ENCODE measurements at regions not wholly inside any gene's neighbourhood (a gene's known extent, or its start where the extent isn't known, plus 50 kb on each side); places are given as distances from the start of the nearest gene placed in this dataset.

- no peak for FAIRE-seq
- no peak overlapping the region for H3K4me2 ChIP-seq (ENCODE audit: insufficient read depth, low read length)
- no peaks in the 10 kb centered on the region for H3K9me3 ChIP-seq (replicated peaks; ENCODE audit: control insufficient read depth, insufficient read depth, low read length)
Measured at GRCh38 chr17:33515974-33516373, 222.9 kb upstream of the ASIC2 start.

GRCh38 chr17:33516645-33517044 lies 223.6 kb upstream of the ASIC2 start:
- no TSS peak for BruUV-seq (replicated peaks)
- no peak for FAIRE-seq
- dilution Hi-C loops (cut with MboI; ENCODE audit: extremely low pct_ligation_motif_present, low sequenced_read_pairs), result no loop called here

More at GRCh38 chr17:33515974-33516373, 222.9 kb upstream of the ASIC2 start:
- intact Hi-C loops (cut with micrococcal nuclease) (no loop called here), dilution Hi-C loops (cut with MboI; ENCODE audit: extremely low pct_ligation_motif_present, low sequenced_read_pairs) (no loop called here)
- POLR2A ChIA-PET, result no interaction called here
- Histone ChIP-seq H3K9me1 (replicated peaks; ENCODE audit: control insufficient read depth, extremely low read depth, insufficient read depth, low read length) (no peaks in the 10 kb centered on the region), H4K20me1 (replicated peaks; ENCODE audit: control insufficient read depth, extremely low read depth, insufficient read depth, low read length) (no peaks in the 10 kb centered on the region), H3K4me3 (replicated peaks in 1 of 3; ENCODE audit: insufficient read depth in 1 of 3, low read depth in 1 of 3, low read length in 3 of 3) (no peak overlapping the region), H2AFZ (ENCODE audit: low read depth, low read length) (no peak overlapping the region), H3K79me2 (ENCODE audit: control insufficient read depth, insufficient read depth, low read length) (no peaks in the 10 kb centered on the region), H3K4me1 (ENCODE audit: control insufficient read depth, extremely low read depth, insufficient read depth, low read length) (no peaks in the 10 kb centered on the region), H3K9ac (replicated peaks; ENCODE audit: extremely low read depth, insufficient read depth, low read length) (no peak overlapping the region), H3K27me3 (ENCODE audit: control insufficient read depth in 2 of 2, insufficient read depth in 2 of 2, low read length in 2 of 2) (no peaks in the 10 kb centered on the region), H3K36me3 (ENCODE audit: control insufficient read depth in 2 of 2, extremely low read depth in 1 of 2, insufficient read depth in 2 of 2, low read length in 2 of 2) (no peaks in the 10 kb centered on the region), H3K27ac (ENCODE audit: insufficient read depth, low read depth, low read length) (no peak overlapping the region)
- CTCF ChIA-PET, result no interaction called here
- BruUV-seq (replicated peaks), result no TSS peak
- DNase-seq (ENCODE audit: low read depth, low spot score), result no peak
- no peak for TF ChIP-seq EZH2 (IDR thresholded peaks at IDR 0.05; ENCODE audit: borderline replicate concordance, low read depth, low read length, severe bottlenecking)

More at GRCh38 chr17:33516645-33517044, 223.6 kb upstream of the ASIC2 start:
- Histone ChIP-seq H4K20me1 (replicated peaks; ENCODE audit: control insufficient read depth, extremely low read depth, insufficient read depth, low read length) (no peaks in the 10 kb centered on the region), H3K4me2 (ENCODE audit: insufficient read depth, low read length) (no peak overlapping the region), H3K36me3 (ENCODE audit: control insufficient read depth in 2 of 2, extremely low read depth in 1 of 2, insufficient read depth in 2 of 2, low read length in 2 of 2) (no peaks in the 10 kb centered on the region), H3K4me1 (ENCODE audit: control insufficient read depth, extremely low read depth, insufficient read depth, low read length) (no peaks in the 10 kb centered on the region), H3K79me2 (ENCODE audit: control insufficient read depth, insufficient read depth, low read length) (no peaks in the 10 kb centered on the region), H3K9me3 (replicated peaks; ENCODE audit: control insufficient read depth, insufficient read depth, low read length) (no peaks in the 10 kb centered on the region), H2AFZ (ENCODE audit: low read depth, low read length) (no peak overlapping the region), H3K9ac (replicated peaks; ENCODE audit: extremely low read depth, insufficient read depth, low read length) (no peak overlapping the region), H3K27me3 (ENCODE audit: control insufficient read depth in 2 of 2, insufficient read depth in 2 of 2, low read length in 2 of 2) (no peaks in the 10 kb centered on the region), H3K9me1 (replicated peaks; ENCODE audit: control insufficient read depth, extremely low read depth, insufficient read depth, low read length) (no peaks in the 10 kb centered on the region), H3K27ac (ENCODE audit: insufficient read depth, low read depth, low read length) (no peak overlapping the region), H3K4me3 (replicated peaks in 1 of 3; ENCODE audit: insufficient read depth in 1 of 3, low read depth in 1 of 3, low read length in 3 of 3) (no peak overlapping the region)
- ChIA-PET POLR2A (no interaction called here), CTCF (no interaction called here)
- TF ChIP-seq GATA2 (IDR thresholded peaks at IDR 0.05; ENCODE audit: insufficient read depth, insufficient read length, low read depth, low read length) (no peak), POLR2AphosphoS5 (IDR thresholded peaks at IDR 0.05; ENCODE audit: insufficient read depth, low read depth, low read length) (no peak), MAX (IDR thresholded peaks at IDR 0.05; ENCODE audit: insufficient read depth, insufficient read length) (no peak), CTCF (IDR thresholded peaks at IDR 0.05; ENCODE audit: extremely low read depth in 1 of 2, insufficient read depth in 1 of 2, low read depth in 1 of 2, low read length in 2 of 2) (no peak), JUN (IDR thresholded peaks at IDR 0.05; ENCODE audit: borderline replicate concordance, insufficient read depth, insufficient read length, low read depth) (no peak), MYC (IDR thresholded peaks at IDR 0.05; ENCODE audit: low read depth, low read length) (no peak), EZH2 (IDR thresholded peaks at IDR 0.05; ENCODE audit: borderline replicate concordance, low read depth, low read length, severe bottlenecking) (no peak), FOS (IDR thresholded peaks at IDR 0.05; ENCODE audit: borderline replicate concordance, insufficient read depth, low read length) (no peak), POLR2A (IDR thresholded peaks at IDR 0.05; ENCODE audit: low read depth, low read length) (no peak)
- DNase-seq (ENCODE audit: low read depth, low spot score), result no peak
- intact Hi-C loops (cut with micrococcal nuclease), result no loop called here

Data from endothelial cell of umbilical vein (primary cell).